ENCODE measurements at regions not wholly inside any gene's neighbourhood (a gene's known extent, or its start where the extent isn't known, plus 50 kb on each side); places are given as distances from the start of the nearest gene placed in this dataset.

DNA sequence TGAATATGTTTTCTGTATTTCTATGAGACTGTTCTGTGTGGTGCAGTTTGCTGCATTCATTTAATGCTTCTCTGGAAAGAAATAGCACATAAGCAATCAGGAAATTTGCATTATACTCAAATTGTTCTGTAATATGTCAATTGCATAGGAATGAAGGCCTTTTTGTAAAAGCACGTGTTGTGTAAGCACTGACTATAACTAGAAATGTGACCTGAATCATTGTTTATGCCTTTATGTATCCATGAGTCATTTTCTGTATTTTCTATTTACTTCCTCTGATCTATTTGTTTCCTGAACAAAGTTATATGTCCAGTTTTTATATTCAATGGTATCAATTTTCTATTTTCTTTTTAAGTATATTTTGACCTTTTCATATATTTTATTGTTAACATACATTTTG, 1455.3 kb downstream of the GRIK2 start:
- no peaks in the 10 kb centered on the region for H3K79me2 ChIP-seq (ENCODE audit: low read length)
- no peaks in the 10 kb centered on the region for H3K9me3 ChIP-seq (ENCODE audit: insufficient read depth, low read length)
- H3K36me3 ChIP-seq (replicated peaks; ENCODE audit: low read depth, low read length): no peaks in the 10 kb centered on the region
- H3K27ac ChIP-seq (ENCODE audit: low read length): no peak overlapping the region
- TF ChIP-seq, protein P1, sequence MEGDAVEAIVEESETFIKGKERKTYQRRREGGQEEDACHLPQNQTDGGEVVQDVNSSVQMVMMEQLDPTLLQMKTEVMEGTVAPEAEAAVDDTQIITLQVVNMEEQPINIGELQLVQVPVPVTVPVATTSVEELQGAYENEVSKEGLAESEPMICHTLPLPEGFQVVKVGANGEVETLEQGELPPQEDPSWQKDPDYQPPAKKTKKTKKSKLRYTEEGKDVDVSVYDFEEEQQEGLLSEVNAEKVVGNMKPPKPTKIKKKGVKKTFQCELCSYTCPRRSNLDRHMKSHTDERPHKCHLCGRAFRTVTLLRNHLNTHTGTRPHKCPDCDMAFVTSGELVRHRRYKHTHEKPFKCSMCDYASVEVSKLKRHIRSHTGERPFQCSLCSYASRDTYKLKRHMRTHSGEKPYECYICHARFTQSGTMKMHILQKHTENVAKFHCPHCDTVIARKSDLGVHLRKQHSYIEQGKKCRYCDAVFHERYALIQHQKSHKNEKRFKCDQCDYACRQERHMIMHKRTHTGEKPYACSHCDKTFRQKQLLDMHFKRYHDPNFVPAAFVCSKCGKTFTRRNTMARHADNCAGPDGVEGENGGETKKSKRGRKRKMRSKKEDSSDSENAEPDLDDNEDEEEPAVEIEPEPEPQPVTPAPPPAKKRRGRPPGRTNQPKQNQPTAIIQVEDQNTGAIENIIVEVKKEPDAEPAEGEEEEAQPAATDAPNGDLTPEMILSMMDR (IDR thresholded peaks at IDR 0.05; ENCODE audit: low read depth, low read length): no peak
- no peak for TF ChIP-seq EZH2phosphoT487 (IDR thresholded peaks at IDR 0.05; ENCODE audit: low read depth)
- H3K4me2 ChIP-seq (ENCODE audit: low read length): no peak overlapping the region
- no peaks in the 10 kb centered on the region for H4K20me1 ChIP-seq (ENCODE audit: insufficient read depth, low read length)
- H3K4me3 ChIP-seq (ENCODE audit: low read length): no peak overlapping the region
- no peak overlapping the region for H2AFZ ChIP-seq (ENCODE audit: low read depth, low read length)
- peaks cover 5% of the 10 kb centered on the region for H3K4me1 ChIP-seq (ENCODE audit: low read length)
- H3K27me3 ChIP-seq (ENCODE audit: low read depth, low read length): no peaks in the 10 kb centered on the region
- no peak overlapping the region for H3K9ac ChIP-seq (ENCODE audit: low read length)

DNA sequence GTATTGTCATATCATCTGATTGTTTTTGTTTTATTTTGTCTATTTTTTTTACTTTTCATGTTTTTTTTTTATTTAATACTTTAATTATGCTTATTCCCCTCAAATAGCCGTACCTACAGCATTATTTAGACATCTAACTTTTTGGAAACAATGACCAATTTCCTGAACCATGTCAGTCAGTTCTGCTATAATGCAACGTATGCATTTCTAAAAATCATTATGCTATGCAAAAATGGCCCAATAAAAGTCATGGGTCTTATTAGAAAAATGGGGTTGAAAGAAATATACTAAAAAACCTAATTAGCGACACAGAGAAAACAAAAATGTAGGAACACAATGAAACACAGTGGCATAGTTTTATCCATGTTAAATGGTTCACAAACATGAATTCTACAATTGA, 1454.7 kb downstream of the GRIK2 start:
- Histone ChIP-seq H3K27me3 (ENCODE audit: low read depth, low read length) (no peaks in the 10 kb centered on the region), H3K79me2 (ENCODE audit: low read length) (no peaks in the 10 kb centered on the region), H3K4me1 (ENCODE audit: low read length) (peaks cover 5% of the 10 kb centered on the region), H3K4me2 (ENCODE audit: low read length) (no peak overlapping the region), H3K9me3 (ENCODE audit: insufficient read depth, low read length) (no peaks in the 10 kb centered on the region), H3K27ac (ENCODE audit: low read length) (no peak overlapping the region), H3K9ac (ENCODE audit: low read length) (no peak overlapping the region), H3K36me3 (replicated peaks; ENCODE audit: low read depth, low read length) (no peaks in the 10 kb centered on the region), H3K4me3 (ENCODE audit: low read length) (no peak overlapping the region), H2AFZ (ENCODE audit: low read depth, low read length) (no peak overlapping the region), H4K20me1 (ENCODE audit: insufficient read depth, low read length) (no peaks in the 10 kb centered on the region)
- TF ChIP-seq, protein P1 (IDR thresholded peaks at IDR 0.05; ENCODE audit: low read depth, low read length): no peak
- TF ChIP-seq EZH2phosphoT487 (IDR thresholded peaks at IDR 0.05; ENCODE audit: low read depth): no peak

DNA sequence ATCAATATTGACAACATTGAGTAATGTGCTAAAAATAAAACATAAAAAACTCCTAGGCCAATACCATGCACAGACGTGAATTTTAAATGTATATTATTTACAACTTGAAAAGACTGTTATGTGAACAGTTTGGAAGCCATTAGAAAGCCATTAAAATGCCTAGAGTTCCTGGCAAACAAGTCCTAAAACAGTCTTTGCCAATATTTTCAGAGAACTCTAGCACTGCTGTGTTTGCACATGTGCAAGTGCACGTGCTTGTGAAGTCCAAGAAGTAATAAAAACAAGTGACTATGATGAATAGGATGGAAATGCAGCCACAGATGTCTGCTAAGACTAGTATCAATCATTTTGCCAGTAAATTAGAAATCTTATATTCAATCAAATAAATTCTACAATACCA, 1447.6 kb downstream of the GRIK2 start:
- no peak overlapping the region for H3K4me2 ChIP-seq (ENCODE audit: low read length)
- H3K9me3 ChIP-seq (ENCODE audit: insufficient read depth, low read length): no peaks in the 10 kb centered on the region
- no peaks in the 10 kb centered on the region for H3K36me3 ChIP-seq (replicated peaks; ENCODE audit: low read depth, low read length)
- no peak overlapping the region for H2AFZ ChIP-seq (ENCODE audit: low read depth, low read length)
- H3K4me1 ChIP-seq (ENCODE audit: low read length): no peaks in the 10 kb centered on the region
- H3K9ac ChIP-seq (ENCODE audit: low read length): no peak overlapping the region
- H3K27me3 ChIP-seq (ENCODE audit: low read depth, low read length): no peaks in the 10 kb centered on the region
- no peaks in the 10 kb centered on the region for H4K20me1 ChIP-seq (ENCODE audit: insufficient read depth, low read length)
- no peak for TF ChIP-seq EZH2phosphoT487 (IDR thresholded peaks at IDR 0.05; ENCODE audit: low read depth)
- TF ChIP-seq, protein P1 (IDR thresholded peaks at IDR 0.05; ENCODE audit: low read depth, low read length): no peak
- H3K27ac ChIP-seq (ENCODE audit: low read length): no peak overlapping the region
- H3K4me3 ChIP-seq (ENCODE audit: low read length): no peak overlapping the region
- no peaks in the 10 kb centered on the region for H3K79me2 ChIP-seq (ENCODE audit: low read length)

GRCh38 chr6:102832021-102832420, 1438.5 kb downstream of the GRIK2 start:
- no peaks in the 10 kb centered on the region for H4K20me1 ChIP-seq (ENCODE audit: insufficient read depth, low read length)
- no peak overlapping the region for H3K4me2 ChIP-seq (ENCODE audit: low read length)
- no peaks in the 10 kb centered on the region for H3K9me3 ChIP-seq (ENCODE audit: insufficient read depth, low read length)
- H2AFZ ChIP-seq (ENCODE audit: low read depth, low read length): no peak overlapping the region
- TF ChIP-seq, protein P1 (IDR thresholded peaks at IDR 0.05; ENCODE audit: low read depth, low read length): no peak
- TF ChIP-seq EZH2phosphoT487 (IDR thresholded peaks at IDR 0.05; ENCODE audit: low read depth): no peak
- H3K27ac ChIP-seq (ENCODE audit: low read length): no peak overlapping the region
- H3K27me3 ChIP-seq (ENCODE audit: low read depth, low read length): no peaks in the 10 kb centered on the region
- no peaks in the 10 kb centered on the region for H3K36me3 ChIP-seq (replicated peaks; ENCODE audit: low read depth, low read length)
- H3K4me3 ChIP-seq (ENCODE audit: low read length): no peak overlapping the region
- H3K4me1 ChIP-seq (ENCODE audit: low read length): no peaks in the 10 kb centered on the region
- no peaks in the 10 kb centered on the region for H3K79me2 ChIP-seq (ENCODE audit: low read length)
- no peak overlapping the region for H3K9ac ChIP-seq (ENCODE audit: low read length)
